ENCODE measurements at regions not wholly inside any gene's neighbourhood (a gene's known extent, or its start where the extent isn't known, plus 50 kb on each side); places are given as distances from the start of the nearest gene placed in this dataset.

GRCh38 chr2:176468457-176469113 lies 199.3 kb downstream of the MTX2 start:
- no peak for DNase-seq (ENCODE audit: low spot score)

DNA sequence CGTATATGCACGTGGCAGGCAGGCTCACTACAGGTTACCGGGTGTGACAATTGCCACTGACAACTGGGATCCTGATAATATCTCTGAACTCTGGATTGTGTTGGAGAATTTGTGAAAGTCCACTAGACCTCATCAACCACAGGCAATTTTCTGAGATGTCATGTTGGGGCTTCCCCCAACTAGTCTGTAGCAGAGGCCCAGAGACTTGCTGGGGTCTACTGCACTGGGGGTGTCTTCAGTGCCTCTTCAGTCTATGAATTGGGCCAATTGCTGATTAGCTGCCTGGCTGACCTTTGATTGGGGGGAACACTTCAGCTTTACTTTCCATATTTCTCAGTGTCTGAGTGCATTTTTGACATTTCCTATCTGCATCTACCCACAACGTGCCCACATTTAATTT lies 201.5 kb downstream of the MTX2 start:
- no peak for DNase-seq (ENCODE audit: low spot score)

DNA sequence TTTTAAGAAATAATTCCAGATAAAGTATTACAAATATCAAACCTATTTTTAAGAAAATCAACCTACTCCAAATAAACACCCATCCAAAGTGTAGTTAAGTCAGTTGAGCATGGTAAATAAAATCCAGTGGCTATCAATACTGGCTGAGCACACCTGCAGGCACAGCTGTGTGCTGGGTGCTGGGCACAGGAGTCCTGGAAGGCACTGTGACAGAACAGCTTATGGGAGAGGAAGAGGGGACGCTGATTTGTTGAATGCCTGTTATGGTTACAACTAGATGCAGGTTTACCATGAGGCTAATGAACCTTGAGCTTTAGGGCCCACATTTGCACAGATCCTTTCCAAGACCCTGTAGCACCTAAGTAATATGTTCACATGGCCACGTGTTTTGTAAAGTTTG lies 202.7 kb downstream of the MTX2 start:
- DNase-seq (ENCODE audit: low spot score): no peak

- peak; percentile 82 for DNase-seq (ENCODE audit: low spot score)
These were observed 203.9 kb downstream of the MTX2 start for GRCh38 chr2:176473177-176473576.

DNA sequence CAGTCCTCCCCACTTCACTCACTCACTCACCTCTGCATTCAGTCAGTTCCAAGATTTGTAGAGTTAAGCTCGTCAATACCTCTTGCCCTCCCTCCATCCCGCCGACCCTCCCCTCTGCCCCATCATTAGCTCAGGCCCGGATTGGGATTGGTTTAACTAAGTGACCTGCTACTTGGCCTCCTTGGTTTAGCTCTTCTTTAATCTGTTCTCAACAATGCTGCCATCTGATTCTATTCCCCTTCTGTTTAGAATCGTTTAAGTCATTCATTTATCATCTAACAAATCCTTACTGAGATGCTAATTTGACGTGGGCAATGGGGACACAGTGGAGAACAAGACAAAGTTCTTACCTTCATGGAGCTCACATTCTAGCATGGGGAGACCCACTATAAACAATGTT lies 204.6 kb downstream of the MTX2 start:
- no peak for DNase-seq (ENCODE audit: low spot score)

- no peak for DNase-seq (ENCODE audit: low spot score)
These were observed 208.1 kb downstream of the MTX2 start for GRCh38 chr2:176477336-176477735.

DNA sequence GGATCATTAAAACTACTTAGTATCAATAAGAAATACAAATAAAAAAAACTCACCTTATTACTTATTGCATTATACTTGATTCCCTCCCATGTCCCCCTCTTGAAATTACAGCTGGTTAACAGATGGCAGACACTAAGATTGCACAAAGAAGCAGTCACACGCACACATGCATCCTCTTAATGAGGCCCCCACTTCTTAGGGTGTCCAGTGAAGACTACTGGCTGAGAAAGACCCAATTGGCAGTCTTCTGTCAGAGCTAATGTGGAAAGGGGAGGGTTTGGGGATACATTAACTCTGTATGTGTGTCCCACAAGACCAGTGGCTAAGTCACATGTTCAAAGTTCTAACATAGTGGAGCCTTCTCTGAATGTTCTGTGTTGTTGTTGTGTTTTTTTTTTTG lies 210.7 kb downstream of the MTX2 start:
- no peak for DNase-seq (ENCODE audit: low spot score)

- DNase-seq (ENCODE audit: low spot score): no peak
These were observed 212.9 kb downstream of the MTX2 start for GRCh38 chr2:176482107-176482506.

DNA sequence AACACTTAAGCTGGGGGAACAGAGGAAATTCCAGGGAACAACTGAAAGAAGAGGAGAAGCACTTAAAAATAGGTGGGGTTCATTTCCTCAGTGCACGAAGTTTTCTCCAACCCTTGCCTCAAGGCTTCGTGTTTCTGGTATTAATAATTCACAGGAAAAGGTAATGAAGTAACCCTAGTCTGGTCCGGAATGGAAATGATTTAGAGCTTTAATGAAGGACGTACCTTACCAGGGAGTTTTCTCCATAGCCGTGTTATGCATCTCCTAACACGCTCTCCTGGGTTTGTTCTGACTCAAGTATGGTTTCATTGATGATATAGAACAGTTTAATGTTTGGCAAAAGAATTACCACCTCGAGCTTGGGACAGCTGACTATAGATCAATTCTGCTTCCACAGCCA lies 214.2 kb downstream of the MTX2 start:
- no peak for DNase-seq (ENCODE audit: low spot score)

GRCh38 chr2:176483901-176484568 lies 214.8 kb downstream of the MTX2 start:
- no peak for DNase-seq (ENCODE audit: low spot score)

- DNase-seq (ENCODE audit: low spot score): no peak
These were observed 215.6 kb downstream of the MTX2 start for GRCh38 chr2:176484838-176485237.

DNA sequence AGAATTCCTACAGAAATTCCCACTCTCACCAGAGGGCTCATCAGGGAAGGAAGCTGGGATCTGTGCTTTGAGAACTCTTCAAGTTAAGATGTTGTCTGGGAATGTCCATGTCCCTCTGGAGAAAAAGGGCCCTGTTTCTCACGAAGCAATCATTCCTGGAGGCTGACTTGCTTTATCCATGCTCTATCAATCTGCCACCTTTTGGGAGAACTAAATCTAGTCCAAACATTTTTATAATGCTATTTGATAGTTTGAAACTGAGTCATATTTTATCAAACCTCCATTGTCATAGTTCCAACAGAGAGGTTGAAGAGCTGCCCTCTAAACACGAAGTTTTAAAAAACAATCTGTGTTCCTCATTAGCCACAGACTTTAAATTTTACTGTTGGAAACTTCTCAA lies 219.2 kb downstream of the MTX2 start:
- DNase-seq (ENCODE audit: low spot score): no peak

DNA sequence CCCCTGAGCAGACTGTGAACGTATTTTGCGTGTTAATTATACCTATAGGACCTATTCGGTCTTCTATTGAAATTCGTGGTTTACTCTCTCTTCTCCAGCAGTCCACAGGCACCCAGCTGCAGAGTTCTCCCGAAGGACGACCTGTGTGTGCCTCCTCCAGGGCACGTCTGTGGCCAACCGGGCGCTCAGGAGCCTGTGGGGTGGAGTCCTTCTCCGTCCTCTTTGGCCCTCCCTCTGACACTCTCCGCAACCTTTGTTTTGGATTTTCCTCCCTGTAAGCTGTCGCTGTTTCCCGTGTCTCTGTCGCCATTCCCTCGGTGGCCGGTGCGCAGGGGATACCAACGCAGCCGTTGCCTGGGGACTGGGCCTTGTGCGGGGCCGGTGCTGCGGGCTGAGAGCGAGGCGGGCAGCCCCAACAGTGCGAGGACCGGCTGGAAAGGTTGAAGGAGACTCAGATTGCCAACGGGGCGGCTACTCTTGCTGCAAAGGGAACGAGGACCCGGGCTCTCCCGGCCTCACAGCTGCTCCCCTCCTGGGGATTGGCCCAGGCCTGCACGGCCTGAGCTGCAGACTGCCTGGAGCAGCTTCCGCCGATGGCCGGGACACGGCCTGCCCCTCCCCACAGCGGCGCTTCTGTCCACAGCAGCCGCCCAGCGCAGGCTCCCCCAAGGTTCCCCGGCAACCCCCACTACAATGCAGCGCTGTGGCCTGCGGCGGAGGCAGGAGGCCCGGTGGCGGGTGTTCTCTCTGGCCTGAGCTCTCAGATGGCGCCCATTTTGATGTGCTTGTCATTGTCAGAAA lies 221.0 kb downstream of the MTX2 start:
- DNase-seq (ENCODE audit: low spot score): peak; percentile 60

DNA sequence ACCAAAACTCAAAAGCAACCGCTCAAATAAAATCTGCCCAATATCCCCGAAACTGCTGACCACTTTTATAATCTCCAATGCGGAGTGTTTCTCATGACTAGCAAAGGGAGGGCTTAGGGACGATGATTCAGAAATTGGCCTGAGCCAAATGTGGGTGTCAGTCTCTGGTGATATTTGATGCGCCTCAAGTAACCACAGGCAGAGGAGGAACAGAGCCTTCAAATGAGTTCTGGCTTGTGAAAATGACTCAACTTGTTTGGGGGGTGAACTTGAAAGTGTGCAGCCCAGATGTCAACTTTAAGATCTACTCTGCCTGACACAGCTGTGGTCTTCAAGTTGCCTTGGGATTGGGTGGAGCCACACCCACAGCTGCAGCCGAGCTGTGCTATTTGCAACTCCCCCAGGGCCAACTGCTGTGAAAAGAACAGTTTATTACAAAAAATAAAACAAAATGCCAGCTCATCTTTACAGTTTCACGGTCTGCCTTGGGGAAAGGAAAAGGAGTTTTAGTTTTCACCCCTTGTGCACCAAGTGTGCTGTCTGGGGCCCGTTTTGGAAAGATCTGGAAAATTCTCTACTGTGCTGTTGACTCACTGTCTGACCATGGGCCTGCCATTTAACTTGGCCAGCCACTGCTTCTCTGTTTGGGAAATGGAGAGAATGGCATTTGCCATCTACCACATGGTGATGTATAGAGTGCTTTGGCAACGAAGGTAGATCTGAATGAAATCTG lies 222.1 kb downstream of the MTX2 start:
- peak; percentile 56 for DNase-seq (ENCODE audit: low spot score)

DNA sequence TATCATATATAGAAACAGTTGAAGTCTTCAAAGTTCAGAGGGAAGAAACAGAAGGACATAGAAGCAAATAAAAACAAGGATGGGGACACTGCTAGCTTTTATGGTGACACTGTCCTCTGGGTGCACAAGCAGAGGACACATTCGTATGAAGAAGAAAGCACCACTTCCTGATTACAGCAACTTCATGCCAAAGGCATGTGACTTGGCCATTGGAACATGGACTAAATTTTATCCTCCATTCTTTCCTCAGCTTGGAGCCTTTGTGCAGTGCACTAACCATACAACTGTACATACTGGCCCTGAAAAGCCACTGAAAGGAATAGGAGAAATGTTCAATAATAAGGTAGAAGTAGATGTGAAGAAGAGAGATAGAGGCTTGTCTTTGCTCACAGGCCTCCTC lies 223.3 kb downstream of the MTX2 start:
- DNase-seq (ENCODE audit: low spot score): no peak

- DNase-seq (ENCODE audit: low spot score): no peak
These were observed 224.1 kb downstream of the MTX2 start for GRCh38 chr2:176493226-176493825.

- DNase-seq (ENCODE audit: low spot score): no peak
These were observed 224.7 kb downstream of the MTX2 start for GRCh38 chr2:176493909-176494308.

GRCh38 chr2:176494949-176495353 lies 225.7 kb downstream of the MTX2 start:
- DNase-seq (ENCODE audit: low spot score): no peak

- DNase-seq (ENCODE audit: low spot score): no peak
These were observed 226.6 kb downstream of the MTX2 start for GRCh38 chr2:176495826-176496225.

DNA sequence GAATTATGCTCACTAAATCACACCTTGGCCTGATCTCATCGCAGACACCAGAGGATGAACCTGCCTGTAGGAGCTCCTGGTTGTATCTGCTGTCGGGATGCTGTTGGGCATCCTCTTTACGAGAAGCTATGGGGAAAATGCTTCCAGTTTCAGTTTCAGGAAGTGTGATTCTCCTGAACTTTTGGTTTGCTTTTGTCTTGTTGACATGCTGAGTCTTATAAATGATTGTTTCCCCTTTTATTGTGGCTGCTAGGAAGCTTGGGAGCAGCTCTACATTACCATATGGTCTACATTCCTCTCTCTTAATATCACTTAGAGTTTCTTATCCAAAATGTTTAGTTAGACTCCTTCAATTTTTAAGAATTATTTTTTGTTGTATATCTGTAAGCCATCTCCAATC lies 227.5 kb downstream of the MTX2 start:
- no peak for DNase-seq (ENCODE audit: low spot score)

DNA sequence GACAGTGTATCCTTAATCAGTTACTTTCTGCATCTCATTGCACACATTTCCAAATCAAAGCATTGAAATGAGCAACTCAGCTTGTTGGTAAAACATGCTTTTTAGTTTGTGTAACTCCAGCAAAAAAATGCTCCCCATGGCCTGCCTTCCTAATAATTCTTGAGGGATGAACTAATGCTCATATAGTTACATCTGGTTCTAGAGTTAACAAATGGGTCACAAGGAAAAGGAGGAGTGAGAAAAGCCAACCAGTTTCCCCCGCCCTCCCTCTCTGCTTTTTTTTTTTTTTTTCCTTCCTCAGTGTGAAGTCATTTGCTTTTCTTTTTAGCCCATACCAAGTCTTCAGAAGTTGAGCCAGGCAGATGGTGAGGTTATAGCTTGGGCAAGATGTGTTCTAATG lies 231.7 kb downstream of the MTX2 start:
- no peak for DNase-seq (ENCODE audit: low spot score)

GRCh38 chr2:176501617-176502016 lies 232.4 kb downstream of the MTX2 start:
- DNase-seq (ENCODE audit: low spot score): no peak

Data from ureter (tissue), 1 donor.